Mesothelial cell of epicardium (in vitro differentiated cells): ENCODE measurements at regions not wholly inside any gene's neighbourhood (a gene's known extent, or its start where the extent isn't known, plus 50 kb on each side); places are given as distances from the start of the nearest gene placed in this dataset.
"Not testable (repeated sequence)": the region's sequence is repeated elsewhere in the genome, so short reads cannot be mapped to it uniquely, and the experiment has no call there.

Experiments
- DNase-seq, 2 experiments: peaks; one replicate each; pipeline ENCODE4 v3.0.0; 2021; ENCODE audit warnings: low spot score in 2 of 2; ENCODE audit not compliant: unreplicated experiment in 2 of 2
- H3K27ac Mint-ChIP-seq: 2 replicates; pipeline ENCODE4 v1.8.0; 2021; ENCODE audit warnings: mixed read lengths
- H3K27me3 Mint-ChIP-seq: 2 replicates; pipeline ENCODE4 v1.8.0; 2021; ENCODE audit warnings: low read depth, mixed read lengths
- H3K36me3 Mint-ChIP-seq: 2 replicates; pipeline ENCODE4 v1.8.0; 2021; ENCODE audit warnings: mixed read lengths
- H3K4me1 Mint-ChIP-seq: 2 replicates; pipeline ENCODE4 v1.8.0; 2021; ENCODE audit warnings: mixed read lengths
- H3K4me3 Mint-ChIP-seq: 2 replicates; pipeline ENCODE4 v1.8.0; 2021; ENCODE audit warnings: mild to moderate bottlenecking, moderate library complexity, mixed read lengths
- H3K9me3 Mint-ChIP-seq: 2 replicates; pipeline ENCODE4 v1.8.0; 2021; ENCODE audit warnings: mixed read lengths
- TF ChIP-seq, protein P1 (sequence below): fragments of 200-600 bp; sonication (generic); IDR thresholded peaks from one replicate; pipeline ENCODE4 v1.5.0; 2021; ENCODE audit warnings: antibody characterized with exemption; ENCODE audit not compliant: unreplicated experiment

DNA sequence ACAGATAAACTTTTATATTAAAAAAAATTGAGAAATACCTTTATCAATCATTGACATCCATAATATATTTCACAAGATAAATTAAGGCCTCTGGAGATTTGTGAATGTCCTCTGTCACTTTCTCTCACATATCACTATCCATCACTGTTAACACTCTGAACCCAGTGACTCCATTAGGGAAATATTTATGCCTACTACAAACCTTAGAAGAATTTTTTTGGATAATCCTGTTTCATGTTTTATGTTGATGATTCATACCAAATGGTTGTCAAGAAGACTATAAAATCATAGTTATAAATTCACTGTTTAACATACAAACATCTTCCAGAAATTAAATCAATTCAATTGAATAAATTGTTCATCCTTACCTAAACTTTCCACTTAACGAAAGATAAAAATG, 357.6 kb upstream of the CDH10 start:
- H3K4me1 Mint-ChIP-seq = peaks cover 9% of the 10 kb centered on the region
- DNase-seq = no peak

DNA sequence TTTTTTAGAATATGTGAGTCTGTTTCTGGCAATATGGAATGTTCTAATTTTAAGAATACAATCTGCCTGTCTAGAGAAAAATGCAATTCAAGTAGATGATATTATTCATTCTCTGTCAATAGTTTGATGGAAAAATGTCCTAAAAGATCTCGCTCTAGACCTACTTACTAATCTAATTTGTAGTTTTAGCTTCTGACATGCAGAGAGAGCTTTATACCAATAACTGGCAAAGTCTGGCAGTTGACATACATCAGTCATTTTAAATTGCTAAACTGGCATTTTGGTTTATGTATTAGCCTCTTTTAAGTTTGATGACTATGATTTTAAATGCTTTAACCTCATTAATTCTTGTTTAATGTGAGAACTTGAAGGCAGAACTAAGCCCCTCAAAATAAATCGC, 355.0 kb upstream of the CDH10 start:
- DNase-seq = no peak
- Mint-ChIP-seq H3K4me3 (no peak overlapping the region), H3K27ac (no peak overlapping the region), H3K36me3 (peaks cover 6% of the 10 kb centered on the region), H3K27me3 (no peaks in the 10 kb centered on the region), H3K4me1 (no peaks in the 10 kb centered on the region), H3K9me3 (peaks cover 27% of the 10 kb centered on the region)
- TF ChIP-seq, protein P1, sequence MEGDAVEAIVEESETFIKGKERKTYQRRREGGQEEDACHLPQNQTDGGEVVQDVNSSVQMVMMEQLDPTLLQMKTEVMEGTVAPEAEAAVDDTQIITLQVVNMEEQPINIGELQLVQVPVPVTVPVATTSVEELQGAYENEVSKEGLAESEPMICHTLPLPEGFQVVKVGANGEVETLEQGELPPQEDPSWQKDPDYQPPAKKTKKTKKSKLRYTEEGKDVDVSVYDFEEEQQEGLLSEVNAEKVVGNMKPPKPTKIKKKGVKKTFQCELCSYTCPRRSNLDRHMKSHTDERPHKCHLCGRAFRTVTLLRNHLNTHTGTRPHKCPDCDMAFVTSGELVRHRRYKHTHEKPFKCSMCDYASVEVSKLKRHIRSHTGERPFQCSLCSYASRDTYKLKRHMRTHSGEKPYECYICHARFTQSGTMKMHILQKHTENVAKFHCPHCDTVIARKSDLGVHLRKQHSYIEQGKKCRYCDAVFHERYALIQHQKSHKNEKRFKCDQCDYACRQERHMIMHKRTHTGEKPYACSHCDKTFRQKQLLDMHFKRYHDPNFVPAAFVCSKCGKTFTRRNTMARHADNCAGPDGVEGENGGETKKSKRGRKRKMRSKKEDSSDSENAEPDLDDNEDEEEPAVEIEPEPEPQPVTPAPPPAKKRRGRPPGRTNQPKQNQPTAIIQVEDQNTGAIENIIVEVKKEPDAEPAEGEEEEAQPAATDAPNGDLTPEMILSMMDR = no peak

More for the DNA sequence above, 357.6 kb upstream of the CDH10 start:
- no peaks in the 10 kb centered on the region for H3K36me3 Mint-ChIP-seq
- H3K9me3 Mint-ChIP-seq = peaks cover 12% of the 10 kb centered on the region
- H3K27ac Mint-ChIP-seq = no peak overlapping the region
- no peak overlapping the region for H3K4me3 Mint-ChIP-seq
- TF ChIP-seq, protein P1 = no peak
- no peaks in the 10 kb centered on the region for H3K27me3 Mint-ChIP-seq

DNA sequence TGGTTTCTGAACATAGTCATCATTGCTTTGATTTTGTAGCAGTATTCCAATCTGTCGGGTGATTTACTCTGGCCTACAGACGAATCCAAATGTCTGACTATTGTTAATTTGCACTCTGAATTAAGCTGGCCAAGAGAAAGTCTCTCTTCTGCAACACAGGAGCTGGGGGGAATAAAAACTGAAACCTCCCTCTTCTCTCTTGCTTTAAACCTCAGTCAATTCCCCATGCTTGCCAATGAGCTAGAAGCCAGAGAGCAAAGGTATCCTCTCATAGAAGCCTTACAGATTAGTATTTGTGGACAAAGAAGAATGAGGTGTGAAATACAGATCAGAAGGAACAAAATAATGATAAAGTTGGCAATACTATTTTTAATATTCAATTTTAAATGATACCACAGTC, 353.9 kb upstream of the CDH10 start:
- no peak overlapping the region for H3K4me3 Mint-ChIP-seq
- H3K4me1 Mint-ChIP-seq = no peaks in the 10 kb centered on the region
- no peaks in the 10 kb centered on the region for H3K27me3 Mint-ChIP-seq
- peaks cover 31% of the 10 kb centered on the region for H3K9me3 Mint-ChIP-seq
- TF ChIP-seq, protein P1 = no peak
- no peak overlapping the region for H3K27ac Mint-ChIP-seq
- H3K36me3 Mint-ChIP-seq = peaks cover 6% of the 10 kb centered on the region
- DNase-seq = no peak

DNA sequence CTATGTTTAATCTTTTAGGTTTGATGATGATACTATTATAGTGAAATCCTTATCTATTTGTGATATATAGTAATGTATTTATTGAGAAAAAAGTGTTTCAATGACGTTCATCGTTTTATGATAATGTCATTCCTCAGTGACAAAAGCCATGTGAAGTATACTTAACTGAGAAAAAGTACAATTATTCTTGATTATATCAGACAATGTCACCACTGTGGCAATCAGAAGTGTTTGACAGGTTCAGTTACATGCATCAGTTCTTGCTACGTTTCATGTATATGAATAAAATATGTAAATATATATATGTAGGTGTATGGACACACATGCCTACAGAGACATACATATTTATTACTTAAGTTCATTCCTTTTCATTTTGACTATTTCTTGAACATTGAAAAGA, 341.5 kb upstream of the CDH10 start:
- Mint-ChIP-seq H3K36me3 (no peaks in the 10 kb centered on the region), H3K27ac (no peak overlapping the region), H3K9me3 (no peaks in the 10 kb centered on the region), H3K4me1 (no peaks in the 10 kb centered on the region), H3K27me3 (no peaks in the 10 kb centered on the region), H3K4me3 (no peak overlapping the region)
- DNase-seq = no peak
- TF ChIP-seq, protein P1 = no peak

DNA sequence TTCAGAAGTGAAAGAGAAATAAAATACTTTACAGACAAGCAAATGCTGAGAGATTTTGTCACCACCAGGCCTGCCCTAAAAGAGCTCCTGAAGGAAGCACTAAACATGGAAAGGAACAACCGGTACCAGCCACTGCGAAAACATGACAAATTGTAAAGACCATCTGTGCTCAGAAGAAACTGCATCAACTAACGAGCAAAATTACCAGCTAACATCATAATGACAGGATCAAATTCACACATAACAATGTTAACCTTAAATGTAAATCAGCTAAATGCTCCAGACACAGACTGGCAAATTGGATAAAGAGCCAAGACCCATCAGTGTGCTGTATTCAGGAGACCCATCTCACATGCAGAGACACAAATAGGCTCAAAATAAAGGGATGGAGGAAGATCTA, 333.8 kb upstream of the CDH10 start:
- H3K27me3 Mint-ChIP-seq, H3K27ac Mint-ChIP-seq, H3K36me3 Mint-ChIP-seq, H3K4me1 Mint-ChIP-seq, DNase-seq, H3K4me3 Mint-ChIP-seq: not testable (repeated sequence)
- peaks cover 23% of the 10 kb centered on the region for H3K9me3 Mint-ChIP-seq

DNA sequence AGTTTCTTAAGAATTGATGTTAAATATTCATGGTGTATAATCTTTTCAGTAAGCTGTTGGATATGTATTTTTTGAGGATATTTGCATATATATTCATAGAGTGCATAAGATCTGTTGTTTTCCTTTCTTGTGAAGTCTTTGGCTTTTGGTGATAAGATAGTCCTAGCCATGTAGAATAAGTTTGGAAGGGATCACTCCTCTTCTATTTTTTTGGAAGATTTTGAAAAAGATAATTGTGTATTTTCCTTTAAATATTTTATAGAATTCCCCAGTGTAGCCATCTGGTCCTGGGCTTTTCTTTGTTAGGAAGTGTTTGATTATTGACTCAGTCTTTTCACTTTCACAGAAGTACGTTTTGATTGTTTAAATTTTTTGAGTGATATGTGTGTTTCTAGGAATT, 318.8 kb upstream of the CDH10 start:
- TF ChIP-seq, protein P1 = no peak
- H3K4me1 Mint-ChIP-seq = no peaks in the 10 kb centered on the region
- DNase-seq = no peak
- peaks cover 16% of the 10 kb centered on the region for H3K9me3 Mint-ChIP-seq
- H3K27me3 Mint-ChIP-seq = no peaks in the 10 kb centered on the region
- no peak overlapping the region for H3K4me3 Mint-ChIP-seq
- no peak overlapping the region for H3K27ac Mint-ChIP-seq
- H3K36me3 Mint-ChIP-seq = no peaks in the 10 kb centered on the region
